ENCODE measurements at regions not wholly inside any gene's neighbourhood (a gene's known extent, or its start where the extent isn't known, plus 50 kb on each side); places are given as distances from the start of the nearest gene placed in this dataset.
"Not testable (repeated sequence)": the region's sequence is repeated elsewhere in the genome, so short reads cannot be mapped to it uniquely, and the experiment has no call there.

DNA sequence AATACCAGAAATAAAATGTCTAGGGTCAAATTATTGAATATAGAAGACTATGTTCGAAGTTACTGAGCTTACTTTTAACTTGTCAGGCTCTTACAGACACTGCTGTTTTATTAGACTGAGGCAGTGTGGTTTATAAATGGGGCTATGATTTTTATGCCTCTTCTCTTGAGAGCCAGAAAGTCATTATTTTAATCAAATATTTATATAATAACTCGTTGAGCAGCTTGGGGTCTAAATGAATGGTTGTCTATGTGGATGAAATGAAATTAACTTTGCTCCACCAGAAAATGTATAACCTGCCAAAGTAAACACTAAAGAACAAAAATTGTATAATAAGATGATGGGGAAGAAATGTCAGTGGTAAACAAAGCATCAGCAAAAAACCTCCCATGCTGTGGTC lies 175.6 kb upstream of the THSD7A start:
- TF ChIP-seq, protein P1, sequence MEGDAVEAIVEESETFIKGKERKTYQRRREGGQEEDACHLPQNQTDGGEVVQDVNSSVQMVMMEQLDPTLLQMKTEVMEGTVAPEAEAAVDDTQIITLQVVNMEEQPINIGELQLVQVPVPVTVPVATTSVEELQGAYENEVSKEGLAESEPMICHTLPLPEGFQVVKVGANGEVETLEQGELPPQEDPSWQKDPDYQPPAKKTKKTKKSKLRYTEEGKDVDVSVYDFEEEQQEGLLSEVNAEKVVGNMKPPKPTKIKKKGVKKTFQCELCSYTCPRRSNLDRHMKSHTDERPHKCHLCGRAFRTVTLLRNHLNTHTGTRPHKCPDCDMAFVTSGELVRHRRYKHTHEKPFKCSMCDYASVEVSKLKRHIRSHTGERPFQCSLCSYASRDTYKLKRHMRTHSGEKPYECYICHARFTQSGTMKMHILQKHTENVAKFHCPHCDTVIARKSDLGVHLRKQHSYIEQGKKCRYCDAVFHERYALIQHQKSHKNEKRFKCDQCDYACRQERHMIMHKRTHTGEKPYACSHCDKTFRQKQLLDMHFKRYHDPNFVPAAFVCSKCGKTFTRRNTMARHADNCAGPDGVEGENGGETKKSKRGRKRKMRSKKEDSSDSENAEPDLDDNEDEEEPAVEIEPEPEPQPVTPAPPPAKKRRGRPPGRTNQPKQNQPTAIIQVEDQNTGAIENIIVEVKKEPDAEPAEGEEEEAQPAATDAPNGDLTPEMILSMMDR (IDR thresholded peaks at IDR 0.05; ENCODE audit: control extremely low read depth, extremely low read depth, low read depth, missing control alignments), result no peak
- ChIA-PET POLR2A (no interaction called here), CTCF (no interaction called here)
- no peak for DNase-seq (ENCODE audit: extremely low spot score)

DNA sequence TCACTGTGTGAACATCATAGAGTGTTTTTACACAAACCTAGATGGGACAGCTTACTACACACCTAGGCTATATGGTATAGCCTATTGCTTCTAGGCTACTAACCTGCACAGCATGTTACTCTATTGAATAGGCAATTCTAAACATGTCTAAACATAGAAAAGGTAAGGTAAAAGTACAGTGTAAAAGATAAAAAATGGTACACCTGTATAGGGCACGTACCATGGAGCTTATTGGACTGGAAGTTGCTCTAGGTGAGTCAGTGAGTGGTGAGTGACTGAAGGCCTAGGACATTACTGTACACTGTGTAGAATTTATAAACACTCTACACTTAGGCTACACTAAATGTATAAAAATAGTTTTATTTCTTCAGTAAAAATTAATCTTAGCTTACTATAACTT lies 182.0 kb upstream of the THSD7A start:
- DNase-seq (ENCODE audit: extremely low spot score), result no peak
- ChIA-PET POLR2A (no interaction called here), CTCF (interaction anchor here (0.8 kb wide), 1 partner anchor 14 kb away, joined by 3 read pairs; no protein-coding TSS in a partner anchor)
- TF ChIP-seq, protein P1 (IDR thresholded peaks at IDR 0.05; ENCODE audit: control extremely low read depth, extremely low read depth, low read depth, missing control alignments), result no peak

DNA sequence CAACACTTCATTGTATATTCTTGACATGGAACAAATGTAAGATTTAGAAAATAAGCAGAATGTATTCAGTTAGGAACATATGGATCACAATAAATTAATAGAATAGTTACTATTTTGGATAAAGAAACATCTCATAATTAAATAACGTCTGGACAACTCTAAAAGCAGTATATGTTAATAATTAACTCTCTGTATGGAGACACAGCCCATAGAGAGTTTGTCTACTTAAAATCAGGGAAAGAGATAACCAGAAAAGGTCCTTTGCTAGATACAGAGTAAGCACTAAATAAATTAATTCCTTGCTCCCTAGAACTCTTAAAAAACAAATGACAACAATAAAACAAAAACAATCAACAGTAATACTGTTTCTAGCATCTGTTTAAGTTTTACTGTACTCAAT lies 184.4 kb upstream of the THSD7A start:
- CTCF ChIA-PET, result no interaction called here
- POLR2A ChIA-PET, result no interaction called here
- DNase-seq (ENCODE audit: extremely low spot score), result no peak
- TF ChIP-seq, protein P1 (IDR thresholded peaks at IDR 0.05; ENCODE audit: control extremely low read depth, extremely low read depth, low read depth, missing control alignments), result no peak

DNA sequence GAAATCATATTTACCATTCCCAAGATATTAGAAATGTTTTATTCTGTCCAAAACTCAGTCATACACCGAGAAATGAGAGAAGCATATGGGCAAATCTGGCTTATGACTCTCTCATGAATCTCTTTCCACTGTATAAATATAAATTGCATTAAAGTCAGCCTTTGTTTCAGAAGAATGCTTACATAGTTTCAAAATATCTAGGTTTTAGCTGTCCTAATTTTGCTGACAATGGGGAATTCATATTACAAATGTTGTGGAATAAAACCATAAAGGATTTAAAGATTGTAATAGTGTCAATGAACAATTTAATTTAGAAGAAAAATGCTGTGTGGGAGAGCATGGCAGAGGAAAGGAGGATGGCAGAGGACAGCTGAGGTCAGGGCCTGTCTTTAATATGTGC lies 185.0 kb upstream of the THSD7A start:
- POLR2A ChIA-PET, result no interaction called here
- no peak for DNase-seq (ENCODE audit: extremely low spot score)
- TF ChIP-seq, protein P1 (IDR thresholded peaks at IDR 0.05; ENCODE audit: control extremely low read depth, extremely low read depth, low read depth, missing control alignments), result no peak
- CTCF ChIA-PET, result no interaction called here

DNA sequence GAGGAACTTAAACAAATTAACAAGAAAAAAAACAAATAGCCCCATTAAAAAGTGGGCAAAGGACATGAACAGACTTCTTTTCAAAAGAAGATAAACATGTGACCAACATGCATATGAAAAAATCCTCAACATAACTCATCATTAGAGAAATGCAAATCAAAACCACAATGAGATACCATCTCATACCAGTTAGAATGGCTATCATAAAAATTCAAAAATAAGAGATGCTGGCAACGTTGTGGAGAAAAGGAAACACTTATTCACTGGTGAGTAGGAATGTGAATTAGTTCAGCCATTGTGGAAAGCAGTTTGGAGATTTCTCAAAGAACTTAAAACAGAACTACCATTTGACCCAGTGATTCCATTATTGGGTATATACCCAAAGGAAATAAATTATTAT lies 189.1 kb upstream of the TMEM106B start:
- POLR2A ChIA-PET; DNase-seq (ENCODE audit: extremely low spot score); CTCF ChIA-PET: not testable (repeated sequence)

DNA sequence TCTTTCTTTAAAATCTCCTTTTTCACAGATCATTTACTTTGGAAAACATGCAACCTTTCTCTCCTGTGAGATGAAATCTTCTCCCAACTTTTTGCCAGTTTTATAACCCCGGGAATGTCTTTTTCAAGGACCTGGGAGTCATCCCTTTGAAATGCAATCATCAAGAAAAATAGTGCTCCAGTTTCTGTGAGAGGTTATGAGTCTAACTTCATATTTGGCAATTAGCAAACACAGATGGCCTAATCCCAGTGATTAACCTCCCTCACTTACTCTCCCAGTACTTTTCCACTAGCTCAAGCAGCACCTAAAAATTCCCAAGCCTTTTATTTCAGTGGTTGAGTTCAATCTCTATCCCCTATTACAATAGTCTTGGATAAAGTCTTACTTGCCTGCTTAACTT lies 185.8 kb upstream of the TMEM106B start:
- ChIA-PET POLR2A (no interaction called here), CTCF (interaction anchor here (1.4 kb wide), 1 partner anchor 15 kb away, joined by 4 read pairs; no protein-coding TSS in a partner anchor)
- no peak for DNase-seq (ENCODE audit: extremely low spot score)
- TF ChIP-seq, protein P1 (IDR thresholded peaks at IDR 0.05; ENCODE audit: control extremely low read depth, extremely low read depth, low read depth, missing control alignments), result no peak

DNA sequence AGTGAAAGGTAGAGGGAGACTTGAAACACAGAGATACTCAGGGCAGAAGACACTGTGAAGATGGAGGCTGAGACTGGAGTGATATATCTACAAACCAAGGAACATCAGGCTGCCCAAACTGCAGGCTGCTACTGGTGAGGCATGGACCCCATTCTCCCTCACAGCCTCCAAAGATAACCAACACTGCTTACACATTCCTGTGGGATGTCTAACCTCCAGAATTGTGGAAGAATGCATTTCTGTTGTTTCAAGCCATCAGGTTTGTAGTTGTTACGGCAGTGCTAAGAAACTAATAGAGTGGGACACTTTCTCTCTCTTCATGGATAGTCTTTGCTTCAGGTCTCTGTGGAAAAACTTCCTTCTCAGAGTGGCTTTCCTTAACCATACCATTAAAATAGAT lies 182.6 kb upstream of the TMEM106B start:
- CTCF ChIA-PET, result interaction anchor here (1.2 kb wide), 1 partner anchor 14 kb away, joined by 3 read pairs; no protein-coding TSS in a partner anchor
- DNase-seq (ENCODE audit: extremely low spot score), result no peak
- POLR2A ChIA-PET, result no interaction called here

More for the DNA sequence above, 182.6 kb upstream of the TMEM106B start:
- TF ChIP-seq, protein P1 (IDR thresholded peaks at IDR 0.05; ENCODE audit: control extremely low read depth, extremely low read depth, low read depth, missing control alignments), result no peak
